ENCODE measurements at regions not wholly inside any gene's neighbourhood (a gene's known extent, or its start where the extent isn't known, plus 50 kb on each side); places are given as distances from the start of the nearest gene placed in this dataset.

DNA sequence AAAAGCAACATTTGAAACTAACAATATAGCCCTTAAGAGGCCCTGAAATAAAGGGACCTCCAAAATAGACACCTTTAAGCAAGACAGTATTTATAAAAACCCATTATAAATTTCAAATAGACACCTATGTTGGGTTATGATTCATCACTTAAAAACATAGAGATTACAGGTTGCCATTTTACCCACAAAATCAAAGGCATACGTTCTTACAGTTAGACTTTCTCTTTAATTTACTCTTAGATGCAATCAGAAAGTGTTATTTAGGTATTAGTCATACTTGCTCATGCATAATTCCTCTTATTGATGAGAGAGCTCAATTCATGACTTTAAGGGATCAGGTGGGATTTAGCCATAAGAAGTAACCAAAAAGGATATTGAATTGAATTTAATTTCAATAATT lies 51.5 kb upstream of the TMEM200A start:
- H3K4me3 ChIP-seq (ENCODE audit: low read length in 2 of 2) = no peak overlapping the region
- no peak overlapping the region for H3K18ac ChIP-seq (ENCODE audit: low read length)
- no peak overlapping the region for H3K14ac ChIP-seq (ENCODE audit: low read length)
- H2BK120ac ChIP-seq (ENCODE audit: low read depth, low read length) = no peak overlapping the region
- H3K9ac ChIP-seq (ENCODE audit: low read depth, low read length, poor library complexity) = no peak overlapping the region
- H3K23ac ChIP-seq (ENCODE audit: low read depth, low read length, poor library complexity) = no peak overlapping the region
- no peak overlapping the region for H4K91ac ChIP-seq (ENCODE audit: low read depth, low read length, poor library complexity)
- no peak overlapping the region for H2AFZ ChIP-seq (ENCODE audit: low read length)
- H2BK12ac ChIP-seq (ENCODE audit: low read length) = no peak overlapping the region
- no peak overlapping the region for H2BK15ac ChIP-seq (ENCODE audit: low read length)
- H3K4me1 ChIP-seq (ENCODE audit: control insufficient read depth in 2 of 2, insufficient read depth in 1 of 2, low read depth in 1 of 2, low read length in 2 of 2) = no peaks in the 10 kb centered on the region
- no peak overlapping the region for H3K4ac ChIP-seq (ENCODE audit: low read length)
- H2AK5ac ChIP-seq (ENCODE audit: low read depth, low read length) = no peak overlapping the region
- no peaks in the 10 kb centered on the region for H3K36me3 ChIP-seq (replicated peaks in 1 of 2; ENCODE audit: control insufficient read depth in 2 of 2, insufficient read depth in 2 of 2, low read length in 2 of 2)
- H3K27me3 ChIP-seq (ENCODE audit: control insufficient read depth in 3 of 3, insufficient read depth in 3 of 3, low read depth in 1 of 3, low read length in 3 of 3) = no peaks in the 10 kb centered on the region
- H3K79me1 ChIP-seq (ENCODE audit: low read depth, low read length) = no peaks in the 10 kb centered on the region
- no peak overlapping the region for H4K8ac ChIP-seq (ENCODE audit: low read depth, low read length)
- no CpG with 5 or more reads among the region's 1 CpG for WGBS, 2 donors (ENCODE audit: extremely low coverage in 2 of 2, insufficient read length in 2 of 2, insufficient replicate concordance in 1 of 2)
- no peaks in the 10 kb centered on the region for H3K9me3 ChIP-seq (replicated peaks in 1 of 2; ENCODE audit: control insufficient read depth in 2 of 2, insufficient read depth in 1 of 2, low read depth in 1 of 2, low read length in 2 of 2)
- no peak overlapping the region for H3K4me2 ChIP-seq (ENCODE audit: insufficient read depth, low read length, poor library complexity, severe bottlenecking)
- DNase-seq (ENCODE audit: low spot score) = no peak
- H3K27ac ChIP-seq (replicated peaks; ENCODE audit: low read length) = no peak overlapping the region
- H2BK5ac ChIP-seq (ENCODE audit: low read length) = no peak overlapping the region

- no peaks in the 10 kb centered on the region for H3K36me3 ChIP-seq (replicated peaks in 1 of 2; ENCODE audit: control insufficient read depth in 2 of 2, insufficient read depth in 2 of 2, low read length in 2 of 2)
- no peak overlapping the region for H3K27ac ChIP-seq (replicated peaks; ENCODE audit: low read length)
- H3K79me1 ChIP-seq (ENCODE audit: low read depth, low read length) = no peaks in the 10 kb centered on the region
- no CpG with 5 or more reads among the region's 4 CpGs for WGBS, 2 donors (ENCODE audit: extremely low coverage in 2 of 2, insufficient read length in 2 of 2, insufficient replicate concordance in 1 of 2)
- H2AK5ac ChIP-seq (ENCODE audit: low read depth, low read length) = no peak overlapping the region
- no peak overlapping the region for H2BK12ac ChIP-seq (ENCODE audit: low read length)
- H3K4me1 ChIP-seq (ENCODE audit: control insufficient read depth in 2 of 2, insufficient read depth in 1 of 2, low read depth in 1 of 2, low read length in 2 of 2) = no peaks in the 10 kb centered on the region
- no peaks in the 10 kb centered on the region for H3K9me3 ChIP-seq (replicated peaks in 1 of 2; ENCODE audit: control insufficient read depth in 2 of 2, insufficient read depth in 1 of 2, low read depth in 1 of 2, low read length in 2 of 2)
- H3K4me3 ChIP-seq (ENCODE audit: low read length in 2 of 2) = no peak overlapping the region
- no peak for DNase-seq (ENCODE audit: low spot score)
- H3K14ac ChIP-seq (ENCODE audit: low read length) = no peak overlapping the region
- H2BK15ac ChIP-seq (ENCODE audit: low read length) = no peak overlapping the region
- H3K18ac ChIP-seq (ENCODE audit: low read length) = no peak overlapping the region
- no peak overlapping the region for H4K91ac ChIP-seq (ENCODE audit: low read depth, low read length, poor library complexity)
- H3K4ac ChIP-seq (ENCODE audit: low read length) = no peak overlapping the region
- H3K9ac ChIP-seq (ENCODE audit: low read depth, low read length, poor library complexity) = no peak overlapping the region
- H4K8ac ChIP-seq (ENCODE audit: low read depth, low read length) = no peak overlapping the region
- no peak overlapping the region for H2BK120ac ChIP-seq (ENCODE audit: low read depth, low read length)
- H2AFZ ChIP-seq (ENCODE audit: low read length) = no peak overlapping the region
- H3K27me3 ChIP-seq (ENCODE audit: control insufficient read depth in 3 of 3, insufficient read depth in 3 of 3, low read depth in 1 of 3, low read length in 3 of 3) = no peaks in the 10 kb centered on the region
- no peak overlapping the region for H3K23ac ChIP-seq (ENCODE audit: low read depth, low read length, poor library complexity)
- no peak overlapping the region for H3K4me2 ChIP-seq (ENCODE audit: insufficient read depth, low read length, poor library complexity, severe bottlenecking)
- no peak overlapping the region for H2BK5ac ChIP-seq (ENCODE audit: low read length)
Observed at GRCh38 chr6:130313206-130313605, 52.6 kb upstream of the TMEM200A start.

DNA sequence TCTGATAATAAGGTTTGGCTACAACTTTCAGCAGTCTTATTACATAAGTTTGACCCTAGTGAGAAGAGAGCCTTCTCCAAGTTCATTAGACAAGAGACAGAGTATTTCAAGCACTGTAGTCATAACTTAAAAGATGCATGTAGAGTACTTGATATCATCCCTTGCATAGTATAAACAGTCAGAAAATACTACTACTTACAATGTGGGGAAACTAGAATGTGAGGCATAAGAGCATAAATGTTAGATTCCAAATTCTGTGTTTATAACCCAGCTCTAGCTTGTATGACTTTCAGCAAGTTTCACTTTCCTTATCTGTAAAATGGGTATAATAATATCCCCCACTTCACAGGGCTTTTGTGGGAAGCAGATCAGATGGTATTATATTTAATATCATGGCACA lies 56.8 kb upstream of the TMEM200A start:
- Histone ChIP-seq H2AFZ (ENCODE audit: low read length) (no peak overlapping the region), H2AK5ac (ENCODE audit: low read depth, low read length) (no peak overlapping the region), H3K4me3 (ENCODE audit: low read length in 2 of 2) (no peak overlapping the region), H4K8ac (ENCODE audit: low read depth, low read length) (no peak overlapping the region), H3K79me1 (ENCODE audit: low read depth, low read length) (no peaks in the 10 kb centered on the region), H3K27ac (replicated peaks; ENCODE audit: low read length) (no peak overlapping the region), H4K91ac (ENCODE audit: low read depth, low read length, poor library complexity) (no peak overlapping the region), H3K23ac (ENCODE audit: low read depth, low read length, poor library complexity) (no peak overlapping the region), H3K4ac (ENCODE audit: low read length) (no peak overlapping the region), H2BK12ac (ENCODE audit: low read length) (no peak overlapping the region), H3K36me3 (replicated peaks in 1 of 2; ENCODE audit: control insufficient read depth in 2 of 2, insufficient read depth in 2 of 2, low read length in 2 of 2) (no peaks in the 10 kb centered on the region), H3K9ac (ENCODE audit: low read depth, low read length, poor library complexity) (no peak overlapping the region), H3K4me2 (ENCODE audit: insufficient read depth, low read length, poor library complexity, severe bottlenecking) (no peak overlapping the region), H3K14ac (ENCODE audit: low read length) (no peak overlapping the region), H2BK5ac (ENCODE audit: low read length) (no peak overlapping the region), H3K18ac (ENCODE audit: low read length) (no peak overlapping the region), H3K4me1 (ENCODE audit: control insufficient read depth in 2 of 2, insufficient read depth in 1 of 2, low read depth in 1 of 2, low read length in 2 of 2) (no peaks in the 10 kb centered on the region), H2BK120ac (ENCODE audit: low read depth, low read length) (no peak overlapping the region), H3K9me3 (replicated peaks in 1 of 2; ENCODE audit: control insufficient read depth in 2 of 2, insufficient read depth in 1 of 2, low read depth in 1 of 2, low read length in 2 of 2) (no peaks in the 10 kb centered on the region), H2BK15ac (ENCODE audit: low read length) (no peak overlapping the region), H3K27me3 (ENCODE audit: control insufficient read depth in 3 of 3, insufficient read depth in 3 of 3, low read depth in 1 of 3, low read length in 3 of 3) (no peaks in the 10 kb centered on the region)
- DNase-seq (ENCODE audit: low spot score) = no peak

- Histone ChIP-seq H3K4ac (ENCODE audit: low read length) (no peak overlapping the region), H3K4me3 (ENCODE audit: low read length in 2 of 2) (no peak overlapping the region), H3K9ac (ENCODE audit: low read depth, low read length, poor library complexity) (no peak overlapping the region), H4K8ac (ENCODE audit: low read depth, low read length) (no peak overlapping the region), H3K9me3 (replicated peaks in 1 of 2; ENCODE audit: control insufficient read depth in 2 of 2, insufficient read depth in 1 of 2, low read depth in 1 of 2, low read length in 2 of 2) (no peaks in the 10 kb centered on the region), H4K91ac (ENCODE audit: low read depth, low read length, poor library complexity) (no peak overlapping the region), H2AK5ac (ENCODE audit: low read depth, low read length) (no peak overlapping the region), H3K14ac (ENCODE audit: low read length) (no peak overlapping the region), H3K4me1 (ENCODE audit: control insufficient read depth in 2 of 2, insufficient read depth in 1 of 2, low read depth in 1 of 2, low read length in 2 of 2) (no peaks in the 10 kb centered on the region), H2BK12ac (ENCODE audit: low read length) (no peak overlapping the region), H3K36me3 (replicated peaks in 1 of 2; ENCODE audit: control insufficient read depth in 2 of 2, insufficient read depth in 2 of 2, low read length in 2 of 2) (no peaks in the 10 kb centered on the region), H3K27ac (replicated peaks; ENCODE audit: low read length) (no peak overlapping the region), H3K18ac (ENCODE audit: low read length) (no peak overlapping the region), H2BK15ac (ENCODE audit: low read length) (no peak overlapping the region), H3K79me1 (ENCODE audit: low read depth, low read length) (no peaks in the 10 kb centered on the region), H2BK5ac (ENCODE audit: low read length) (no peak overlapping the region), H2BK120ac (ENCODE audit: low read depth, low read length) (no peak overlapping the region), H3K27me3 (ENCODE audit: control insufficient read depth in 3 of 3, insufficient read depth in 3 of 3, low read depth in 1 of 3, low read length in 3 of 3) (no peaks in the 10 kb centered on the region), H3K4me2 (ENCODE audit: insufficient read depth, low read length, poor library complexity, severe bottlenecking) (no peak overlapping the region), H3K23ac (ENCODE audit: low read depth, low read length, poor library complexity) (no peak overlapping the region), H2AFZ (ENCODE audit: low read length) (no peak overlapping the region)
- DNase-seq (ENCODE audit: low spot score) = no peak
- WGBS, 2 donors (ENCODE audit: extremely low coverage in 2 of 2, insufficient read length in 2 of 2, insufficient replicate concordance in 1 of 2) = no CpG with 5 or more reads among the region's 1 CpG
Observed at GRCh38 chr6:130307752-130308361, 58.0 kb upstream of the TMEM200A start.
